ENCODE measurements at regions not wholly inside any gene's neighbourhood (a gene's known extent, or its start where the extent isn't known, plus 50 kb on each side); places are given as distances from the start of the nearest gene placed in this dataset.

- no peaks in the 10 kb centered on the region for H3K9me3 Mint-ChIP-seq
- TF ChIP-seq CTCF (conservative IDR thresholded peaks at IDR 0.05): no peak
- no peaks in the 10 kb centered on the region for H3K36me3 Mint-ChIP-seq
- no peak overlapping the region for H3K27ac Mint-ChIP-seq
- no peaks in the 10 kb centered on the region for H3K4me1 Mint-ChIP-seq (ENCODE audit: unreplicated experiment)
- no peak overlapping the region for H3K4me3 Mint-ChIP-seq
- no peak for DNase-seq (ENCODE audit: extremely low spot score, unreplicated experiment)
- H3K27me3 Mint-ChIP-seq: peaks cover 12% of the 10 kb centered on the region
Observed at GRCh38 chr21:38614558-38614957, 116.3 kb upstream of the ERG start.

- no peaks in the 10 kb centered on the region for H3K9me3 Mint-ChIP-seq
- H3K4me1 Mint-ChIP-seq (ENCODE audit: unreplicated experiment): no peaks in the 10 kb centered on the region
- DNase-seq (ENCODE audit: extremely low spot score, unreplicated experiment): no peak
- TF ChIP-seq CTCF (conservative IDR thresholded peaks at IDR 0.05): no peak
- H3K27me3 Mint-ChIP-seq: peaks cover 8% of the 10 kb centered on the region
- no peak overlapping the region for H3K27ac Mint-ChIP-seq
- H3K36me3 Mint-ChIP-seq: no peaks in the 10 kb centered on the region
- no peak overlapping the region for H3K4me3 Mint-ChIP-seq
Observed at GRCh38 chr21:38619480-38619879, 121.2 kb upstream of the ERG start.

GRCh38 chr21:38619992-38620479, 121.8 kb upstream of the ERG start:
- TF ChIP-seq CTCF (conservative IDR thresholded peaks at IDR 0.05): no peak
- H3K9me3 Mint-ChIP-seq: no peaks in the 10 kb centered on the region
- no peaks in the 10 kb centered on the region for H3K36me3 Mint-ChIP-seq
- no peak overlapping the region for H3K4me3 Mint-ChIP-seq
- DNase-seq (ENCODE audit: extremely low spot score, unreplicated experiment): no peak
- H3K27ac Mint-ChIP-seq: no peak overlapping the region
- H3K27me3 Mint-ChIP-seq: peaks cover 8% of the 10 kb centered on the region
- no peaks in the 10 kb centered on the region for H3K4me1 Mint-ChIP-seq (ENCODE audit: unreplicated experiment)

- Mint-ChIP-seq H3K27ac (no peak overlapping the region), H3K27me3 (peaks cover 5% of the 10 kb centered on the region), H3K9me3 (no peaks in the 10 kb centered on the region), H3K4me1 (ENCODE audit: unreplicated experiment) (no peaks in the 10 kb centered on the region), H3K4me3 (no peak overlapping the region), H3K36me3 (no peaks in the 10 kb centered on the region)
- TF ChIP-seq CTCF (conservative IDR thresholded peaks at IDR 0.05): no peak
- no peak for DNase-seq (ENCODE audit: extremely low spot score, unreplicated experiment)
Observed at GRCh38 chr21:38621132-38621531, 122.9 kb upstream of the ERG start.

GRCh38 chr21:38622081-38622826, 124.0 kb upstream of the ERG start:
- DNase-seq (ENCODE audit: extremely low spot score, unreplicated experiment): no peak
- Mint-ChIP-seq H3K4me1 (ENCODE audit: unreplicated experiment) (no peaks in the 10 kb centered on the region), H3K27me3 (peaks cover 5% of the 10 kb centered on the region), H3K9me3 (no peaks in the 10 kb centered on the region), H3K27ac (no peak overlapping the region), H3K4me3 (no peak overlapping the region), H3K36me3 (no peaks in the 10 kb centered on the region)
- TF ChIP-seq CTCF (conservative IDR thresholded peaks at IDR 0.05): no peak

Measured in type B pancreatic cell (in vitro differentiated cells).